ENCODE measurements at regions not wholly inside any gene's neighbourhood (a gene's known extent, or its start where the extent isn't known, plus 50 kb on each side); places are given as distances from the start of the nearest gene placed in this dataset.

GRCh38 chr5:60185231-60186099, 291.9 kb upstream of the PDE4D start:
- DNase-seq (ENCODE audit: low spot score) = peak; percentile 34

GRCh38 chr5:60184606-60185005, 291.1 kb upstream of the PDE4D start:
- no peak for DNase-seq (ENCODE audit: low spot score)

- no peak for DNase-seq (ENCODE audit: low spot score)
Measured at GRCh38 chr5:60183881-60184280, 290.4 kb upstream of the PDE4D start.

- DNase-seq (ENCODE audit: low spot score) = no peak
Measured at GRCh38 chr5:60178101-60178500, 284.6 kb upstream of the PDE4D start.

GRCh38 chr5:60177596-60177995, 284.1 kb upstream of the PDE4D start:
- DNase-seq (ENCODE audit: low spot score) = no peak

- no peak for DNase-seq (ENCODE audit: low spot score)
Measured at GRCh38 chr5:60173667-60174066, 280.1 kb upstream of the PDE4D start.

- peak; percentile 21 for DNase-seq (ENCODE audit: low spot score)
Measured at GRCh38 chr5:60163762-60164161, 270.2 kb upstream of the PDE4D start.

GRCh38 chr5:60162441-60162840, 268.9 kb upstream of the PDE4D start:
- DNase-seq (ENCODE audit: low spot score) = no peak

- peak; percentile 37 for DNase-seq (ENCODE audit: low spot score)
Measured at GRCh38 chr5:60161340-60161934, 267.9 kb upstream of the PDE4D start.

- no peak for DNase-seq (ENCODE audit: low spot score)
Measured at GRCh38 chr5:60149081-60149480, 255.6 kb upstream of the PDE4D start.

GRCh38 chr5:60148366-60148765, 254.8 kb upstream of the PDE4D start:
- peak; percentile 39 for DNase-seq (ENCODE audit: low spot score)

- no peak for DNase-seq (ENCODE audit: low spot score)
Measured at GRCh38 chr5:60147791-60148190, 254.3 kb upstream of the PDE4D start.

- no peak for DNase-seq (ENCODE audit: low spot score)
Measured at GRCh38 chr5:60143942-60144549, 250.5 kb upstream of the PDE4D start.

- DNase-seq (ENCODE audit: low spot score) = no peak
Measured at GRCh38 chr5:60141119-60141518, 247.6 kb upstream of the PDE4D start.

- DNase-seq (ENCODE audit: low spot score) = no peak
Measured at GRCh38 chr5:60136841-60137240, 243.3 kb upstream of the PDE4D start.

- DNase-seq (ENCODE audit: low spot score) = no peak
Measured at GRCh38 chr5:60131504-60131903, 238.0 kb upstream of the PDE4D start.

GRCh38 chr5:60125636-60126035, 232.1 kb upstream of the PDE4D start:
- no peak for DNase-seq (ENCODE audit: low spot score)

- DNase-seq (ENCODE audit: low spot score) = peak; percentile 42
Measured at GRCh38 chr5:60102961-60103693, 209.6 kb upstream of the PDE4D start.

- no peak for DNase-seq (ENCODE audit: low spot score)
Measured at GRCh38 chr5:60101573-60101972, 208.0 kb upstream of the PDE4D start.

- DNase-seq (ENCODE audit: low spot score) = peak; percentile 66
Measured at GRCh38 chr5:60092671-60093422, 199.3 kb upstream of the PDE4D start.

GRCh38 chr5:60086583-60086982, 193.1 kb upstream of the PDE4D start:
- no peak for DNase-seq (ENCODE audit: low spot score)

- DNase-seq (ENCODE audit: low spot score) = no peak
Measured at GRCh38 chr5:60084226-60084625, 190.7 kb upstream of the PDE4D start.
